HT-29 (cell line): ENCODE measurements at regions not wholly inside any gene's neighbourhood (a gene's known extent, or its start where the extent isn't known, plus 50 kb on each side); places are given as distances from the start of the nearest gene placed in this dataset.

Experiments
- DNase-seq: peaks from one replicate; pipeline ENCODE4 v3.0.0-alpha.2; 2015; ENCODE audit warnings: low spot score

DNA sequence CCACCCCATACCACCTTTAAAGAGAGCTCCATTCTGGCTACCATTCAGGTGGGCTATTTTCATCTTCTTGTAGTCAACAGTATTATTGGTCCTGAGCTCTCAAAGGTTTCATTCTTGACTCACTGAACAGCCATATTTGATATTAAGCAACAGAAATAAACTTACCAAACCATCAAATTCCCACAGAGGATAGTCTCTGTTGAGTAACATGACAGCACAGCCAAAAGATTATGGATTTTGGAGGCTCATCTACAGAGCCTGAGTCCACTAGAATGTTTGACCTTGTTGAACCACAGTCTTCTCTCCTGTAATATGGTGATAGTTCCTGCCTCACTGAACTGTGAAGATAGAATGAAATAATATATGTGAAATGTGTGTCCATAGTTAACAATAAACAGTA is 276.3 kb upstream of the LDB2 start:
- DNase-seq: no peak

DNA sequence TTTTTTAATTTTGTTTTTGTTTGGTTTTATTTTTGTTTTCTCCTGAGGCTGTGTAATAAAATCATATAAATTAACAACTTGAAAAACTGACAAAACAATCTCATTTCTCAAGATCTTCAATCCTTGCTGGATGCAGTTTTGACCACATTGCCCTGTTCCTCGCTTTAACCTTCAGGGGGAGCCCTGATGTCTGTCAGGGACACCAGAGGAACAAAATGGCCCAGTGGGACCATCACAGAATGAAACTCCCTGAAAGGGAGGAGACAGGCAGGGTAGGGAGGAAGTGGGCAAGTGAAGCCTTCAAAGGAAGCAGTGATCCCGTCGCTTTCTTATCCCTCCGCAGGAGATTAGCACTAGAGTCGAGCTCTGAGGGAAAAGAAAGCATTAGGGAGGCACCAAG is 274.9 kb upstream of the LDB2 start:
- no peak for DNase-seq

DNA sequence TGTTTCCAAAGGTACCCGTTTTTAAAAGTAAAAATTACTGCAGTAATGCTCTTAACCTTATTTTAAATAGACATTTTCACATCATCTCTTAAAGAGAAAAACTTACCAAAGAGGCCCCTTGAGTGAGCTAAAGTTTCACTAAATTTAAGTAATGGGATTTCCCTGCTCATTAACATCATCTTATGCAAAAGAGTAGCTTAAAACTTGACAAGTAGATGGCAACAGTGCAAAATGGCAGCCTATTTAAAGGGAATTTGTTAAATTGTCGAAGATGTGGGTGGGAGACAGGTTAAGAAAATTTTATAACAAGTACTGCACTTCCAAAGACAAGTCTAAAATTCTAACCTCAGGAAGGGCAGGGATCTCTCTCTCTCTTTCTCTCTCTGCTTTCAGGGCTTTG is 271.7 kb upstream of the LDB2 start:
- no peak for DNase-seq

DNA sequence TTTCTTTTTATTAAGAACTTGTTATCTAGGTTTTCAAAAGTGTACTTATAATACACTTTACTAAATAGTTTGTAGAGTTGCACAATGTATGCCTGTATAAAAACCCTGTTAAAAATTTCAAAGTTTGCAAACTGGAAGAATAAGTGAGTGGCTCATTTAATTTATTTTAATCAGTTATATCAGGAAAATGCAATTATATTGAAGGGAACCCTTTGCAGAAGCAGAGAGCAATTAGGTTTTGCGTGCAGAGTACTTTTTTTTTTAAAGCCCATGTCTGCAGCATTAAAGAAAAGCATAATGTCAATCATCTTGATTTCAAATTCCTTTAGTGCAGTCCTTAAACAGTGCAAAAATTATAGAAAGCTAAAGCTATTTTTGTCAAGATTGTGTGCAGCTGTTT is 271.3 kb upstream of the LDB2 start:
- no peak for DNase-seq

DNA sequence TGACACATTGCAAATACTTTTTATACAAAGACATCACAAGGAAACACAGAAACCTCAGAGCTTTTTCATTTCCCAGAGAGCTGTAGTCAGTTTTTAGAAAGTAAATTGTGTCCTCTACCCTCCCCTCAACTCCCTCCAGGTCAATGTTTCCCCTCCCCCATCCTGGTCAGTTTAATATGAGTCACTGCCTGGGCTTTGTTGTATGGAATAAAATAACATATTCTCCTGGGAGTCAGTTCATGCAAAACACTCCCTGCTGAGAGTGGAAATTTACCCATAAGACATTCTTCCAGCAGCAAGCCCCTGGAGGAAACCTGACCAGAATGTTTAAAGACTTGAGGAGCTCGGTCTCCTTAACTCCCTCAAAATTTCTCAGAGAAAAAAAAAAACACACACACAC is 270.1 kb upstream of the LDB2 start:
- DNase-seq: no peak

DNA sequence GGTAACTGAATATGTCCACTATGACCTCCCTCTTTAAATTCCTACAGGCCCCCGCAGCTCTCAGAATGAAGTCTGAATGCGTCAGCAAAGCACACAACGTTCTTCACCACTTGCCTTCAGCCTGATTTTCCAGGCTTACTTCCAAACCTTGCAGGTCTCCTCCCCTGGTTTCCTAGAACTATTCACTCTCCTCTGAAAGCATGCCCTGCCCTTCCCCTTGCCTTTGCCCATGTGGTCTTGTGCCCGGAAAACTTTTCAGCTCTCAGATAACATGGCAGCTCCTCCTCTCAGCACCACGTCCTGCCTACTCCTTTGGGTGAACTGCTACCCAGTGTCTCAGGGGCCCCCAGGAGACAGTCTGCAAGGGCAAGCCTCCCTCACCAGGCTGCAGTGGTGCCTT is 268.5 kb upstream of the LDB2 start:
- DNase-seq: no peak

DNA sequence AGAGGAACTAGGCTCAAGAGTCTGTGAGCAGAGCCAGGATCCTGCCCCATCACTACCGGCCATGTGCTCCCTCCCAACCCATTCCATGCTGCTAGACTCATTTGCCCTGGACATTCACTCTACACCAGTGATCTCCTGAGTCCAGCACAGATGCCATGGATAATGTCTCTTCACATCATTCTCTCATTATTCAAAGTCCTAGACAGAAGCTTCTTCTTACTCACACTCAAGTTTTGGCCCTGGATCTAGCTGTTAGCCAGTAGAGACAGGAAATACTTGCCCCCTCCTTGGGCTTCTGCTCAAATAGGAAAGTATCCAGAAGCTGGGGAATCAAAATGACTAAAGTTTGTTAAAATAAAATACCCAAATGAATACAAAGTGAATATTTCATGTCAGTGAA is 266.8 kb upstream of the LDB2 start:
- DNase-seq: no peak

DNA sequence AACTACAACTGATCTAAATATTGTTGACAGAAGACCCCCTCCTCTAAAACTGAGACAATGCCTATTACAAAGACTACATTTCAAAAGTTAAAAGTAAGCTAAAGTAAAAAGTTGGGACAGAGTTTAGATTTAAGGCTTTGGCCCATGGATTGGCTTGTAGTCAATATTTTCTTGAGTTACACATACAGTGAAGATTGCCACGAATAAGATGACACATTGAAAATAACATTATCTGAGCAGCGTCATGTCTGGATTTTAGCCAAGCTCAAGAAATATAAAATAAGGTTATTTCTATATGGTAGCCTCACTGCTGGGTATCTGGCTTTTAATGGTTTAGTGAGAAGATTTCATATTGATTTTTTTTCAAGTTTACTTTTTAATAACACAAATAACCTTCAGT is 266.2 kb upstream of the LDB2 start:
- no peak for DNase-seq

DNA sequence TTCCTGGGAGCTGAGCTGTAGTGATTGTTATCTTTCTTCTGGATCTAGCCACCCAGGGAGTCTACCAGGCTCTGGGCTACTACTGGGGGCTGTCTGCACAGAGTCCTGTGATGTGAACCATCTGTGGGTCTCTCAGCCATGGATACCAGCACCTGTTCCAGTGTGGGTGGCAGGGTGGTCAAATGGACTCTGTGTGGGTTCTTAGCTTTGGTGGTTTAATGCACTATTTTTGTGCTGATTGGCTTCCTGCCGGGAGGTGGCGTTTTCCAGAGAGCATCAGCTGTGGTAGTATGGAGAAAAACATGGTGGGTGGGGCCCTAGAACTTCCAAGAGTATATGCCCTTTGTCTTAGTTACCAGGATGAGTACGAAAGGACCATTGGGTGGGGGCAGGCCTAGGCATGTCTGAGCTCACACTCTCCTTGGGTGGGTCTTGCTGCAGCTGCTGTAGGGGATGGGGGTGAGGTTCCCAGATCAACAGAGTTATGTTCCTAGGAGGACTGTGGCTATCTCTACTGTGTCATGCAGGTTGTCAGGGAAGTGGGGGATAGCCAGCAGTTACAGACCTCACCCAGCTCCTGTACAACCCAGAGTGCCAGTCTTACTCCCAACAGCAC is 264.8 kb upstream of the LDB2 start:
- DNase-seq: no peak

DNA sequence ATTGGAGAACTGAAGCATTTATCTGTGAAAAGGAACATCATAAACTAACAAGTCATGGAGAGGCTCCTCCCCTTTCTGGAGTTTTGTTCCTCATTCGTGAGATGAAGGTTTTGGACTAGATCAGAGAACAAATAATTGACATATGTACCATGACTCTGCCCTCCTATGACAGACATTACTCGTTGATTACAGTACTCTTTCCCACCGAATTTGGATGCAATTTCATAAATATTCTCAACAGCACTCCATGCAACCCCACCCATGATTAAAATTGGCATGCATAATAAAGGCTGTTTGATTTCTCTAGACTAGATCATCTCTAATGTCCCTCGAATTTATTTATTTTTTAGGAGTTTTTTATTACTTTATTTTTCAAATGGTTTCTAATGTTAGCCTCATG is 258.9 kb upstream of the LDB2 start:
- DNase-seq: no peak

DNA sequence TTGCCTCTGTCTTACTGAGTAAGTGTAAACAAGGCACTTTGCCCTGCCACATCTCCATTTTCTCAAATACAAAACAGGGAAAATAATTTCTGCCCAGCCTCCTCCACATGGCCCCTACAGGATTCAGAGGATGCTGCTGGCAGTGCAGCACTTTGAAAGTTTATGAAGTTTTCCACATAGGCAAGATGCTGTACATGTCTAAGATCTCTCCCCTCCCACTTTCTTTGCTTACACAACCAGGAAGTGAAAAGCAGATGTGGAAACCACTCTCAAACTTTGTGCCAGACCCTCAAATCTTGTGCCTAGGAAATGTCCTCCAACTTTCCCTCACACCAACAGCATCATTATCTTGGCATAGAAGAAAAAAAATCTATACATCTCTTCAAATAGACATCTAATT is 257.0 kb upstream of the LDB2 start:
- no peak for DNase-seq

DNA sequence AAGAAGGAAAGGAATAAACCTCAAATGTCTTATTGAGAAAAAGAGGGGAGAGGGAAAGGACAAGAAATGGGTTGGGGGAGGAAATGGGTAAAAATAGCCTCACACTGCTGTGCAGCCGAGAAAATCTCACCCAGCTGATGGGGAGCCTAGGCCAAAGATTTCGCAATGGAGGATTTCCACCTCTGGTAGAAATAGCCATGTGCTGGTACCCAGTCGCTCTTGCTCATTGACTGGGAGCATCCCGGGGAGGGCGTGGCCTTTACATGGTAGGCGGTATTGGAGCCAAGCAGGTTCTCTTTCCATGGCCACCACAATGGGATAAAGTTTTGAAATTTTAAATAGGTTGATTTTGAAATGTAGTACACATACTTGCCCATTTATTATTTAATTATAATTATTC is 255.1 kb upstream of the LDB2 start:
- no peak for DNase-seq

DNA sequence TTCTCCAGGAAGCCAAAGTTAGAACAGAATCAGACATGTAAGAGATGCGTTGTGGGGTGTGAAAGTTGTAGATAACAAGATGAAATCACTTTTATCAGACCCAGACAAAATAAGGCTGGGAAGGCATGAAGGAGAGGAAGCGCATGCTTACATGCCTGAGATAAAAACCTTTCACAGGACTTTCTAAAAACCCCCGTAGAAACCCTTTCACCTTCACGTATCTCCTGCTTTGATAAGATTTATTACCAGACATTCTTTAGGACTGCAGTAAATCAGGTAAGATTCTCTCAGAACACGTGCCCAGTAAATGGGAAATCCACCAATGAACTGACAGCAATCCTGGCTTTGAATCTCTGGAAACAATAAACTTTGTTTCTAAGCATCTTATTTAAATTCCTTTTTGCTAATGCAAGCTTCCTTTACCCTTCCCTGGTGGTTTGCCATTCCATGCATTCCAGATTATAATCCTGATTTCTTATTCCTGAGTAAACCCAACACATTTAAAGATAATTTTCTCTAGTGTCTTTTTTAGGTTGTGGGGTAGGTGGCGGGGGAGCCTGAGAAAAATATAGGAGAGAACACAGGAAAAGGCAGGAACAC is 254.6 kb upstream of the LDB2 start:
- DNase-seq: no peak

DNA sequence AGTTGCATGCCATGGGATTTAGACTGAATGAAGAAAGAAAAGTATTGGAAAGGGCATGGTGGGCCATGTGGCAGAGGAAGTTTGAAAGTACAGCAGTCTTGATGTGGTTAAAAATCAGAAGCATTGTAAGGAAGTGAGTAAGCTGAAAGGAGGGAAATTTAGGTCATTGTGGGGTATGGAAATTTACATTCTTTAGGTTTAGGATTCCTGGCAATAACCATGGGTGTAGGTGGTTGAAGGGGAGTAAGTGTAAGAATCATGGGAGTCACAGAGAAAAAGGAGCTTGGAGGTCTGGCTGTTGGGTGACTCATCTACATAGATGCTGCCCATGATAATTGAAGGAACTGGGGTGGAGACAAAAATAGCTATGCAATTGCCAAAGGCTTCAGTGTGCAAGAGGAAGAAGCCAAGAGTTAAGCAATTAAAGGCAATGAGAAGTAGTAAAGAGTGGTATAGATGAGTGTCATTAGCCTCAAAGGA is 243.8 kb upstream of the LDB2 start:
- DNase-seq: no peak

DNA sequence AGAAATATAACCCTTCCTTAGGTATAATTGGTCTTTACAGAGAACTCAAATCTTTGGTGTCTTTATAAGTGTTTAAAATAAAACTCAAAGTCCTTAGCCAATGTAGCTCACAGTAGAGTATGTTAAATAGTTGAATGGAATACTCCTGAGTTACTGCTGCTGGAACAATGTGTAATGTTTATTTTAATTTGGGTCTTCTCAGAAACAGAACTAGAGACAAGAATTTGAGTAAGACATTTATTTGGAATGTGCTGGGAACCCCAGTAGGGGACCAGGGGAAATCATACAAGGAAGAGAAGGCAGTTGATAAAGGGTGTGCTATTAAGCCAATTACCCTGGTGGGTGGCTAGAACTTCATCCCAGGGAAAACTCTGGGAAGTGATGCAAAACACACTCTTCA is 240.4 kb upstream of the LDB2 start:
- DNase-seq: no peak

DNA sequence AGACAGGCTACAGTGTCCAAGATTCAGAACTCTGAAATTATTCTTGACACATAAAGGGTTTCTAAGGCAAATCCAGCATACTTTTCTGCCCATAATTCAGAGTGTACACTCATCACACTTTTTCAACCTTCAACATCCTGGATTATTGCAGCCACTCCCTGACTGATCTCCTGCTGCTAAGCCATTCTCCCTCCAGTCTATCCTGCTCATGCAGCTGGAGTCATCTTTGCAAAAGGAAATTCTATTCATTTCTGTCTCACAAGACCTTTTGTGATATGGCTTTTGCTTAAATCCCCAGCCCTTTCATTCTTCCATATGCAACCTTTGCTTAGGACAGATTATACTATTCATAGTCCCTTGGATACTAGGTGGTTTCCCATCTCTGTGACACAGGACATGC is 236.1 kb upstream of the LDB2 start:
- DNase-seq: no peak

DNA sequence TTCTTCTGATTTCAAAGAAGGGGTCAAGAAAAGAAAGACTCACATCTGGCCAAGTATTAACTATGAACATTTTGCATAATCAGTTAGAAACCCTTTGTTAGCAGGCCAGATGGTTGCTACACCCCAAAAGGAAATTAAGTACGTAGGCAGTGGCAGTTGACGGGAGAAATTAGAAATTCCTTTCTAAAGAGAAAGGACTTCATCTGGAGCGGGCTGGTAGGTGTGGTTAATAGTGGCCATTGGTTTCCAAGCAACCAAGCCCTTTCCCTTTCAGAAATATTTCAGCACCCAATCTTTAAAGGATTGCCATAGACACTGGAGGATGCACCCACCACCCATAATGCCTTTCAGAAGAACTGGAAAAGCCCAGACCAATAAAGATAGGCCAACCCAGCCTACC is 235.7 kb upstream of the LDB2 start:
- DNase-seq: no peak

DNA sequence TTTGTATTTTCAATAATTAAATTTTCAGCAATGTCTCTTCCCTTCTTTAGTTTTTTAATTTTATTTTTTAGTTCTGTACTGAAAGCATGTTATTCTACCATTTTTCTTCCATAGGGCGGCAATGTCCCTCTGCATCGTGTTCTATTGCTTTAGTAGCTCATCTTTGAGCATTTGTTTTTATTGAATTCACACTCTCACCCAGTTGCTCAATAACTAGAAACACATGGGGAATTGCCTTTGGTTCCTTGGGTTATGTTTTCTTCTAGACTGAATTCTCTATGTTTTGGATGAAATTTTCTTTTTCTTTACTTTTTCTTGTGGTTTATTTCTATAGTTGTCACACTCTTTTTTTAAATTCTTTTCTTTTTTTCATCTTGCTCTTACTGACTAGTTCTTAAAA is 233.8 kb upstream of the LDB2 start:
- no peak for DNase-seq

DNA sequence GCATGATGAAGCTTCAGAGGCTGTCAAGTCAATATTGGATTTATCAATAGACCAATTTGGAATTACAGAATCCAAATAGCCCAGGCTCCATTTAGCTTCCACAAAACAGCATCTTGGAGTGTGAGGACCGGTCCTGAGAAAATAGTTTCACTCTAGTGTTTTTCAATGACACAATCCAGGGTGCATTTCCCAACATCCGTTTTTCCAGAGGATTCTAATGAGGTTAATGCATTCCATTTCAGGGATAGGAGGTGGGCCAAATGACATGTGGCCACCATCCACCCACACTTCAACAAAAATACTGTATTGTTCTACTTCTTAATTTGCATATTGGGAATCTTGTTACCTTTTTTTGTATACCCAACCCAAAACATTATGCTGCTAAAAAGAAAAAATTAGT is 229.8 kb upstream of the LDB2 start:
- DNase-seq: no peak

DNA sequence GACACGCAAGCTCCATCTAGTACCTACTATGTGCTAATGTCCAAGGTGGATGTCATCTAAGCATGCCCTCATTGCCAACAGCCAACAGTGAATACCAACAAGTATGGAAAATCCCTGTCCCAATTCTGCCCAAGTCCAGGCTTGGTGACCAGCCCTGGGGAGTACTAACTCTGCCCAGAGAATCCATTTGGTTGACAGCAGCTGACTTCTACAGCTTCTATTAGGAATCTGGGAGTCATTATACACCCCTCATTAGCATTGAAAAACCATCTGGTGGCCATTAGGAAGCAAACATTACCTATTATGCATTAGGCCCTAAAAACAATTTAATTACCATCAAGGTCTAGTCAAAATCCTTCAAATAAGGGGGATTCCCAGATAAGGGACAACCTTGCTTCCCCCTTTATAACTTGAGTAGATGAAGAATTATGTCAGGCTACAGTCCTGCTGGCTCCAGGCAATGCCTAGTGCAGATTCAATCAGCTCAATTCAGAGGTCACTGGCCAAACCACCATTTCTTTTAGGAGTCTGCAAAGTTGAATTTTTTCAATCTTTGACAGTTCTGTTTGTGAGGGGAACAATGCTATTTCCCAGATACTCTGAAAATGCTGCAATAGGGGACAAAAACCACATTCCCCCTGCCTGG is 228.0 kb upstream of the LDB2 start:
- DNase-seq: no peak

DNA sequence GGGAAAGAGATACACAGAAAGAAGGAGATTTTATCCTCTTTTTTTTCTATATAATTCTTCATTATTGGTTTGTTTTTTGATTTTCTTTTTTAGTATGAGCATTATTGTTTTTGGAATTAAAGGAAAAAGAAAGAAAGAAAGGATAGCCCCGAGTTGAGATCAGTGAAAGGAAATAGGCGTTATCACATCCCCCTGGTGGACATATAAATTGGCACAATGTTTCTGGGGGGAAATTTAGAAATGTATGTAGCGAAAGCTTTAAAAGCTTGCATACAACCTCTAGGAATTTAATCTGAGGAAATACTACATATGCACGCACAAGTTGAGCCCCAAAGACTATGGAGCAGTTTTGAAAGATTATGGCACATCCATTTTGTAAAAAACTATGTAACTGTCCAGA is 226.3 kb upstream of the LDB2 start:
- DNase-seq: no peak

DNA sequence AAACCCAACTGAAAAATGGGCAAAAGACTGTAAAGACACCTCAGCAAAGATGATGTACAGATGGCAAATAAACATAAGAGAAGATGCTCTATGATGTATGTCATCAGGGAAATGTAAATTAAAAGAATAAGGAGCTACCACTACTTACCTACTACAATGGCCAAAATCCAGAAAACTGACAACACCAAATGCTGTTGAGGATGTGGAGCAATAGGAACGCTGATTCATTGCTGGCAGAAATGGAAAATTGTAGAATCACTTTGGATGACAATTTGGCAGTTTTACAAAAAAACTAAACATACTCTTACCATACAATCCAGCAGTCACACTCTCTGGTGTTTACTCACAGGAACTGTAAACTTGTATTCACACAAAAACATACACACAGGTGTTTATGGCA is 222.3 kb upstream of the LDB2 start:
- no peak for DNase-seq

DNA sequence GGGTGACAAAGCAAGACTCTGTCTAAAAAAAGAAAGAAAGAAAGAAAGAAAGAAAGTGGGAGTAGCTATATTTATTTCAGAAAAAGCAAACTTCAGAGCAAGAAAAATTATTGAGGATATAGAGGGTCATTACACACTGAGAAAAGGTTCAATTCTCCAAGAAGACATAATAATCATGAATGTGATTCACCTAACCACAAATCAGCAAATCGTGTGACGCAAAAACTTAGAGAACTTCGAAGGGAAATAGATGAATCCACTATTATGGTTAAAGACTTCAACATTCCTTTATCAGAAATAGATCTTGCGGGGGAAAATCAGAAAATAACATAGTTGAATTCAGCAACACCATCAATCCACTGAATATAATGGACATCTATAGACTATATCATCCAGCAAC is 219.3 kb upstream of the LDB2 start:
- DNase-seq: no peak

DNA sequence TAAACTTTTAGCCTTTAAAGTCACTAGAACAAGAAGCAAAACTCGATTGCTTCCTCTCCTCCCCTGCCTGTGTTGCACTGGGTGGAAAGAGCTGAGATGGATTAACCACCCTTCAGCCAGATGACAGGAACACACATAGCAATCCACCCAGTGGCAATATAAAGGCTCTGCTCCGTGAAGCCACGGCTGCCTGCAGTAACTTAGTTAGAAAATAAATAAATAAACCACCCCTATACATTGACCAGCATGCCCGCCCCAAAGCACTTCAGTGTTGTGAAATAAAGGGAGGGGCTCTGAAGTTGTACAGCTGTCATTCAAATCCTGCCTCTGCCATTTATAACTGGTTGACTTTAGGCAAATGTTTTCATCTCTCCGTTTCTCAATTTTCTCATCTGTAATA is 217.1 kb upstream of the LDB2 start:
- DNase-seq: no peak
